NB4 (cell line): ENCODE measurements at regions not wholly inside any gene's neighbourhood (a gene's known extent, or its start where the extent isn't known, plus 50 kb on each side); places are given as distances from the start of the nearest gene placed in this dataset.

ENCODE experiments used
- DNase-seq: peaks from one replicate; pipeline ENCODE4 v3.0.0; 2010; ENCODE audit warnings: low read depth
- H3K4me3 ChIP-seq: one replicate; pipeline ENCODE4 v1.5.1; 2011; ENCODE audit warnings: mild to moderate bottlenecking, low read depth, low read length, moderate library complexity
- CTCF ChIP-seq: IDR thresholded peaks from one replicate; pipeline ENCODE4 v1.5.1; 2012; ENCODE audit warnings: low read depth, low read length
- MAX ChIP-seq: IDR thresholded peaks from 2 replicates; pipeline ENCODE4 v1.6.1; 2011; ENCODE audit warnings: low read depth, low read length
- MYC ChIP-seq: IDR thresholded peaks from 2 replicates; pipeline ENCODE4 v1.6.1; 2011; ENCODE audit warnings: low read depth, low read length
- POLR2A ChIP-seq: IDR thresholded peaks from 2 replicates; pipeline ENCODE4 v1.6.1; 2011; ENCODE audit warnings: mild to moderate bottlenecking; ENCODE audit not compliant: insufficient read length; ENCODE audit errors: extremely low read depth

GRCh38 chrX:15931362-15931761, 76.7 kb upstream of the AP1S2 start:
- TF ChIP-seq CTCF (no peak), MYC (no peak), MAX (no peak), POLR2A (no peak)
- no peak for DNase-seq
- H3K4me3 ChIP-seq: no peak overlapping the region

GRCh38 chrX:15930585-15930984, 76.0 kb upstream of the AP1S2 start:
- H3K4me3 ChIP-seq: no peak overlapping the region
- peak; percentile 27 for DNase-seq
- TF ChIP-seq CTCF: no peak
- TF ChIP-seq POLR2A: no peak
- TF ChIP-seq MAX: no peak
- no peak for TF ChIP-seq MYC

GRCh38 chrX:15929194-15929593, 74.6 kb upstream of the AP1S2 start:
- DNase-seq: no peak
- H3K4me3 ChIP-seq: no peak overlapping the region
- TF ChIP-seq CTCF (no peak), MAX (no peak), POLR2A (no peak), MYC (no peak)

- no peak for TF ChIP-seq MAX
- no peak for TF ChIP-seq MYC
- TF ChIP-seq CTCF: no peak
- TF ChIP-seq POLR2A: no peak
- no peak for DNase-seq
- no peak overlapping the region for H3K4me3 ChIP-seq
Observed at GRCh38 chrX:15926622-15927021, 72.0 kb upstream of the AP1S2 start.

GRCh38 chrX:15918003-15918402, 63.4 kb upstream of the AP1S2 start:
- H3K4me3 ChIP-seq: no peak overlapping the region
- no peak for DNase-seq
- no peak for TF ChIP-seq MYC
- no peak for TF ChIP-seq POLR2A
- TF ChIP-seq MAX: no peak
- no peak for TF ChIP-seq CTCF

GRCh38 chrX:15916704-15917084, 62.1 kb upstream of the AP1S2 start:
- no peak for DNase-seq
- H3K4me3 ChIP-seq: no peak overlapping the region
- TF ChIP-seq CTCF (no peak), POLR2A (no peak), MYC (no peak), MAX (no peak)
